Ecto neural progenitor cell (in vitro differentiated cells): ENCODE measurements at regions not wholly inside any gene's neighbourhood (a gene's known extent, or its start where the extent isn't known, plus 50 kb on each side); places are given as distances from the start of the nearest gene placed in this dataset.
A peak's percentile ranks its signal among the peaks of the same experiment; 100 is the strongest.
"Not testable (repeated sequence)": the region's sequence is repeated elsewhere in the genome, so short reads cannot be mapped to it uniquely, and the experiment has no call there.

Source experiments
- DNase-seq: peaks from one replicate; pipeline ENCODE4 v3.0.0-alpha.2; 2018; ENCODE audit warnings: low spot score

GRCh38 chr4:137853424-137853823, 321.1 kb upstream of the PCDH18 start:
- no peak for DNase-seq

- no peak for DNase-seq
Measured at GRCh38 chr4:137852326-137852725, 320.0 kb upstream of the PCDH18 start.

GRCh38 chr4:137851435-137851834, 319.1 kb upstream of the PCDH18 start:
- DNase-seq = no peak

GRCh38 chr4:137827945-137828344, 295.7 kb upstream of the PCDH18 start:
- DNase-seq = not testable (repeated sequence)

GRCh38 chr4:137825505-137825904, 293.2 kb upstream of the PCDH18 start:
- DNase-seq = no peak

- no peak for DNase-seq
Measured at GRCh38 chr4:137823007-137823406, 290.7 kb upstream of the PCDH18 start.

GRCh38 chr4:137819964-137820383, 287.7 kb upstream of the PCDH18 start:
- DNase-seq = peak; percentile 46

- DNase-seq = no peak
Measured at GRCh38 chr4:137812258-137812657, 280.0 kb upstream of the PCDH18 start.

- no peak for DNase-seq
Measured at GRCh38 chr4:137806420-137806819, 274.1 kb upstream of the PCDH18 start.

GRCh38 chr4:137804906-137805495, 272.7 kb upstream of the PCDH18 start:
- no peak for DNase-seq

GRCh38 chr4:137800861-137801260, 268.6 kb upstream of the PCDH18 start:
- DNase-seq = no peak

GRCh38 chr4:137794764-137795254, 262.5 kb upstream of the PCDH18 start:
- no peak for DNase-seq

- DNase-seq = not testable (repeated sequence)
Measured at GRCh38 chr4:137789263-137789662, 257.0 kb upstream of the PCDH18 start.

GRCh38 chr4:137783923-137784322, 251.6 kb upstream of the PCDH18 start:
- DNase-seq = not testable (repeated sequence)

- no peak for DNase-seq
Measured at GRCh38 chr4:137775701-137776100, 243.4 kb upstream of the PCDH18 start.

GRCh38 chr4:137774501-137774900, 242.2 kb upstream of the PCDH18 start:
- DNase-seq = no peak

GRCh38 chr4:137768881-137769280, 236.6 kb upstream of the PCDH18 start:
- no peak for DNase-seq

- no peak for DNase-seq
Measured at GRCh38 chr4:137768196-137768595, 235.9 kb upstream of the PCDH18 start.

GRCh38 chr4:137762591-137762990, 230.3 kb upstream of the PCDH18 start:
- no peak for DNase-seq

- no peak for DNase-seq
Measured at GRCh38 chr4:137754652-137755471, 222.6 kb upstream of the PCDH18 start.

GRCh38 chr4:137749466-137749865, 217.2 kb upstream of the PCDH18 start:
- no peak for DNase-seq

- DNase-seq = no peak
Measured at GRCh38 chr4:137748616-137749015, 216.3 kb upstream of the PCDH18 start.

GRCh38 chr4:137740141-137740540, 207.8 kb upstream of the PCDH18 start:
- DNase-seq = no peak
